HG02798 (cell line): ENCODE measurements at regions not wholly inside any gene's neighbourhood (a gene's known extent, or its start where the extent isn't known, plus 50 kb on each side); places are given as distances from the start of the nearest gene placed in this dataset.
"Not testable (repeated sequence)": the region's sequence is repeated elsewhere in the genome, so short reads cannot be mapped to it uniquely, and the experiment has no call there.

Source experiments
- ATAC-seq: cut with Tn5 transposase; IDR thresholded peaks from one replicate; pipeline ENCODE4 v1.9.1; 2021; ENCODE audit warnings: mild to moderate bottlenecking; ENCODE audit not compliant: unreplicated experiment, poor library complexity

DNA sequence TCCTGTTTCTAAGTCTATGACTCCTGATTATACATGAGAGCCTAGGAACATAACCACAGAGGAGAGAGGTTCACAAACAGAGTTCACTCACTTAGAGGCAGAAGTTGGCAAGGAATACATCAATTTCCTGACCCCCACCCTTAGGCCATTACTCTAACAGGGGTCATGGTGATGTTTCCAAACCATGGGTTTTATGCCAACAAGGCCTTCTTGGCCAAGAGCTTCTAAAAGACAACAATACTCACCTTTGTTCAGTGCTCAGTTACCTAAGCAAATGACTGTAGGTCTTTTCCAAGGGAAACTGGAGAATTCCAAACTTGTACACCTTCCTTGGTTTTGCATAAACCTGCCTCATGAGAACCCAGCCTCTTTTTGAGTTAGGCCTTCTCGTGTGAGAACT is 52.6 kb downstream of the ERICH4 start:
- ATAC-seq = no peak

- ATAC-seq = no peak
These were observed 56.9 kb downstream of the ERICH4 start for GRCh38 chr19:41499899-41500298.

DNA sequence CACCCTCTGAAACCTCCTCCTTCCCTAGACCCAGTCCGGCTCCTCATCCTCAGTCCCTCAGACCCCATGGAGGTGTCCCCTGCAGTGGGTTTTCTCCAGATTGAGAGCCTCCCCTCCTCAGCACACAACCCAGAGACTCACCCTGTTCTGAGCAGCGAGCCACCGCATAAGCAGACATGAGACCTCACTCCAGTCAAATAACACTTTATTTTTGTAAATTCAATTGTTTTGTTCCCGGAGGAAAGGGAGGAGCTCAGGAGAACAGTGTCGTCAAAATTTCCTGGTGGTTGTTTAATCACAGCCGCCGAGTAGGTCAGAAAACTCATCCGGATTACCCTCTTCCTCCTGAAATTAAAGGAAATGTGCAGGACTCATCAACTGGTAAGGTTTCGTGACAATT is 57.5 kb downstream of the ERICH4 start:
- no peak for ATAC-seq

DNA sequence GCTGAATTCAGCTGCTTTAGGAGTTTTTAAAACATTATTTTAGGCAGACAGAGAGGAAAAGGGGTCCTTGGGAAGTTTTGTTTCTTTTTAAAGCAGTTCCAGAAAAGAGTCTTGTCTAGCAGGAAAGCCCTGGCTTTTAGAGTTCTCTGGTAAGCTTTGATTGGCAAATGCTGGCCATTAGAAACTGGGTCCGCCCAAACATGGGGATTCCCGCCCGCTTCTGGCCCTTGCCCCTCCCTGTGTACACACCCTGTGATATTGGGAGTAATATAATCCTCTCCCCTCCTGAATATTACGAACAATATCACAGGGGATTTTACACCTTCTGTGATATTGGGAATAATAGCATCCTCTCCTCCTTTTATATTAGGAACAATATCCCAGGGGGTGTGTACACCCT is 58.9 kb downstream of the ERICH4 start:
- ATAC-seq = no peak

DNA sequence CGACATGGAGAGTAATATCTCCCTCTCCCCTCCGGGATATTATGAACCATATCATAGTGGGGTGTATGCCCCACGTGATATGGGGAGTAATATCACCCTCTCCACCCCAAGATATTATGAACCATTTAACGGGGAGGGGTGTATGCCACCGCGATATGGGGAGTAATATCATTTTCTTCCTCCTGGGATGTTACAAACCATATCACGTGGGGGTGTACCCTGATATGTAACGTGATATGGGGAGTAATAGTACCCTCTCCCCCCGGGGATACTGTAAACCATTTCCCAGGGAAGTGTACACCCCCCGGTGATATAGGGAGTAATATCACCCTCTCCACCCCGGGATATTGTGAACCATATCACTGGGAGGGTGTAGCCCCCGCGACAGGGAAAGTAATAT is 62.1 kb downstream of the ERICH4 start:
- ATAC-seq = no peak

DNA sequence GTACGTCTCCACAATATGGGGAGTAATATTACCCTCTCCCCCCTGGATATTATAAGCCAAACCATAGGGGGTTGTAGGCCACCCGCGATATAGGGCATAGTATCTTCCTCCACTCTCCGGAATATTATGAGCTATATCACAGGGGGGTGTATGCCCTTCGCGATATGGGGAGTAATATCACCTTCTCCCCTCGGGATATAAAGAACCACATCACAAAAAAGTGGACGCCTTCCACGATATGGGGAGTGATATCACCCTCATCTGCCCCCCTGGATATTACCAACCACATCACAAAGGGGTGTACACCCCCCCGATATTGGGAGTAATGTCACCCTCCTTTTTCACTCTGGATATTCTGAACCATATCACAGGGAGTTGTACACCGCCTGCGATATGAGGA is 65.5 kb upstream of the CEACAM21 start:
- no peak for ATAC-seq

GRCh38 chr19:41511628-41512027 is 64.3 kb upstream of the CEACAM21 start:
- ATAC-seq = no peak

GRCh38 chr19:41515015-41515652 is 60.8 kb upstream of the CEACAM21 start:
- ATAC-seq = no peak

- not testable (repeated sequence) for ATAC-seq
These were observed 59.4 kb upstream of the CEACAM21 start for GRCh38 chr19:41516292-41517171.

DNA sequence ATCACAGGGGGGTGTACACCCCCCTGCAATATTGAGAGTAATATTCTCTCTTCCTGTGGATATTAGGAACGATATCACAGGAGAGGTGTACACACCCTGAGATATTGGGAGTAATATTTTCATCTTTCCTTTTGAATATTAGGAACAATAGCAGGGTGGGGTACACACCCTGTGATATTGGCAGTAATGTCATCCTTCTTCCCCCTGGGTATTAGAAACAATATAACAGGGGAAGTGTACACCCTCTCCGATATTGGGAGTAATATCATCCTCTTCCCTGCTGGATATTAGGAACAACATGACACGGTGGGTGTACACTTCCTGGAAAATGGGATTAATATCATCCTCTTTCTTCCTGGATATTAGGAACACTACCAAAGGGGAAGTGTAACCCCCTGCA is 57.8 kb upstream of the CEACAM21 start:
- ATAC-seq = no peak

DNA sequence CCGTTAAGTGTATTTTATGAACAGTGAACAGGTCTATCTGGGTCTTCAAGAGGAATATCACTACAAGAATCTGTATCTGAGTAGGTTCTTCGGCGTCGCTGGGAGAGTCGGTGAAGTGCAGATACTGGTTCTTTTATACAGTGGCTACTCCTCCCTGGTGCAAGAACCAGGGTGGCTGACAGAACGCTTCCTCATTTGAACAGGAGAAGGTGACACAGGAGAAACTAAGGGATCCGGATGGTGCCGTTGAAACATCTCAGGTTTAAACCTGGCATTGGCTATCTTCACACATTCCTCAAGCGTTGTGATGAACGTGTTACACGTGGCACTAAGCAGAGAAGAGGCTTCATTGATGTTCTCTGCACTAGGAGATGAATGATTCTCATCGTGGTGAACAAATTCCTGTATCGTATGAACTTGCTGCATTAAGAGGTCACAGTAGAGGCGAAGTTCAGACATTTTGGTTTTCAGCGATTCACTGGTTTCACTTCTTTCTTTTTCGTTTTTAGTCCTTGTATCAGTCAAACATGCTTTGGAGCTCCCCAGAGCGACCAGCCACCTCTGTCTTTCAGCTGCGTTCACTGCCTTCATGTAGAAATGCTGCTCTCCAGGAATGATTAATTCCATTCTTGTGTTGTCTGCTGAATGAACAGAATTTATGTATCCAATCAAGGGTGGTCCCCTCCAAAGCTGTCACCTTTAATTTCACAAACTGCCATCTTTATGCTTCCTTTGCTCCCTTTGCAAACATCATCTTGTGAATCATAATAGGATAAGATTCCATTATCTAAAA is 54.6 kb upstream of the CEACAM21 start:
- ATAC-seq = peak; percentile 43

GRCh38 chr19:41521931-41522555 is 53.9 kb upstream of the CEACAM21 start:
- peak; percentile 54 for ATAC-seq

GRCh38 chr19:41525989-41526388 is 50.0 kb upstream of the CEACAM21 start:
- no peak for ATAC-seq
